ENCODE measurements at regions not wholly inside any gene's neighbourhood (a gene's known extent, or its start where the extent isn't known, plus 50 kb on each side); places are given as distances from the start of the nearest gene placed in this dataset.

- TF ChIP-seq OVOL2 (CRISPR knock-in tag; IDR thresholded peaks at IDR 0.05; ENCODE audit: borderline replicate concordance) (no peak), HMGA2 (CRISPR knock-in tag; IDR thresholded peaks at IDR 0.05) (no peak), ZNF416 (CRISPR knock-in tag; IDR thresholded peaks at IDR 0.05) (no peak), NFYB (CRISPR knock-in tag; conservative IDR thresholded peaks at IDR 0.05; ENCODE audit: low read depth) (no peak), CREB1 (CRISPR knock-in tag; IDR thresholded peaks at IDR 0.05) (no peak), MYBL2 (CRISPR knock-in tag; IDR thresholded peaks at IDR 0.05) (no peak), ETV6 (CRISPR knock-in tag; IDR thresholded peaks at IDR 0.05) (no peak), JUN (CRISPR knock-in tag; IDR thresholded peaks at IDR 0.05) (no peak)
- TF ChIP-seq, protein P1, sequence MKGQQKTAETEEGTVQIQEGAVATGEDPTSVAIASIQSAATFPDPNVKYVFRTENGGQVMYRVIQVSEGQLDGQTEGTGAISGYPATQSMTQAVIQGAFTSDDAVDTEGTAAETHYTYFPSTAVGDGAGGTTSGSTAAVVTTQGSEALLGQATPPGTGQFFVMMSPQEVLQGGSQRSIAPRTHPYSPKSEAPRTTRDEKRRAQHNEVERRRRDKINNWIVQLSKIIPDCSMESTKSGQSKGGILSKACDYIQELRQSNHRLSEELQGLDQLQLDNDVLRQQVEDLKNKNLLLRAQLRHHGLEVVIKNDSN (CRISPR knock-in tag; IDR thresholded peaks at IDR 0.05): no peak
- TF ChIP-seq, protein P2, sequence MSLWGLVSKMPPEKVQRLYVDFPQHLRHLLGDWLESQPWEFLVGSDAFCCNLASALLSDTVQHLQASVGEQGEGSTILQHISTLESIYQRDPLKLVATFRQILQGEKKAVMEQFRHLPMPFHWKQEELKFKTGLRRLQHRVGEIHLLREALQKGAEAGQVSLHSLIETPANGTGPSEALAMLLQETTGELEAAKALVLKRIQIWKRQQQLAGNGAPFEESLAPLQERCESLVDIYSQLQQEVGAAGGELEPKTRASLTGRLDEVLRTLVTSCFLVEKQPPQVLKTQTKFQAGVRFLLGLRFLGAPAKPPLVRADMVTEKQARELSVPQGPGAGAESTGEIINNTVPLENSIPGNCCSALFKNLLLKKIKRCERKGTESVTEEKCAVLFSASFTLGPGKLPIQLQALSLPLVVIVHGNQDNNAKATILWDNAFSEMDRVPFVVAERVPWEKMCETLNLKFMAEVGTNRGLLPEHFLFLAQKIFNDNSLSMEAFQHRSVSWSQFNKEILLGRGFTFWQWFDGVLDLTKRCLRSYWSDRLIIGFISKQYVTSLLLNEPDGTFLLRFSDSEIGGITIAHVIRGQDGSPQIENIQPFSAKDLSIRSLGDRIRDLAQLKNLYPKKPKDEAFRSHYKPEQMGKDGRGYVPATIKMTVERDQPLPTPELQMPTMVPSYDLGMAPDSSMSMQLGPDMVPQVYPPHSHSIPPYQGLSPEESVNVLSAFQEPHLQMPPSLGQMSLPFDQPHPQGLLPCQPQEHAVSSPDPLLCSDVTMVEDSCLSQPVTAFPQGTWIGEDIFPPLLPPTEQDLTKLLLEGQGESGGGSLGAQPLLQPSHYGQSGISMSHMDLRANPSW (CRISPR knock-in tag; conservative IDR thresholded peaks at IDR 0.05; ENCODE audit: low read depth): no peak
- TF ChIP-seq, protein P3, sequence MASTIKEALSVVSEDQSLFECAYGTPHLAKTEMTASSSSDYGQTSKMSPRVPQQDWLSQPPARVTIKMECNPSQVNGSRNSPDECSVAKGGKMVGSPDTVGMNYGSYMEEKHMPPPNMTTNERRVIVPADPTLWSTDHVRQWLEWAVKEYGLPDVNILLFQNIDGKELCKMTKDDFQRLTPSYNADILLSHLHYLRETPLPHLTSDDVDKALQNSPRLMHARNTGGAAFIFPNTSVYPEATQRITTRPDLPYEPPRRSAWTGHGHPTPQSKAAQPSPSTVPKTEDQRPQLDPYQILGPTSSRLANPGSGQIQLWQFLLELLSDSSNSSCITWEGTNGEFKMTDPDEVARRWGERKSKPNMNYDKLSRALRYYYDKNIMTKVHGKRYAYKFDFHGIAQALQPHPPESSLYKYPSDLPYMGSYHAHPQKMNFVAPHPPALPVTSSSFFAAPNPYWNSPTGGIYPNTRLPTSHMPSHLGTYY (CRISPR knock-in tag; IDR thresholded peaks at IDR 0.05): no peak
- TF ChIP-seq, protein P4, sequence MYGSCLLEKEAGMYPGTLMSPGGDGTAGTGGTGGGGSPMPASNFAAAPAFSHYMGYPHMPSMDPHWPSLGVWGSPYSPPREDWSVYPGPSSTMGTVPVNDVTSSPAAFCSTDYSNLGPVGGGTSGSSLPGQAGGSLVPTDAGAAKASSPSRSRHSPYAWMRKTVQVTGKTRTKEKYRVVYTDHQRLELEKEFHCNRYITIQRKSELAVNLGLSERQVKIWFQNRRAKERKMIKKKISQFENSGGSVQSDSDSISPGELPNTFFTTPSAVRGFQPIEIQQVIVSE (CRISPR knock-in tag; IDR thresholded peaks at IDR 0.05; ENCODE audit: borderline replicate concordance): no peak
Measured at GRCh38 chr2:106970471-106971261, 84.7 kb upstream of the ST6GAL2 start (continued).

- Mint-ChIP-seq H3K36me3 (no peaks in the 10 kb centered on the region), H3K27ac (no peak overlapping the region), H3K9me3 (peaks cover 7% of the 10 kb centered on the region), H3K4me1 (no peaks in the 10 kb centered on the region), H3K27me3 (ENCODE audit: low read depth) (no peaks in the 10 kb centered on the region), H3K4me3 (no peak overlapping the region)
- ChIA-PET POLR2A (no interaction called here), CTCF (no interaction called here)
- no peak for ATAC-seq
- no peak for TF ChIP-seq AR (CRISPR knock-in tag; IDR thresholded peaks at IDR 0.05)
- TF ChIP-seq E2F1 (CRISPR knock-in tag; IDR thresholded peaks at IDR 0.05): no peak
- TF ChIP-seq FOXK1 (CRISPR knock-in tag; IDR thresholded peaks at IDR 0.05): no peak
- TF ChIP-seq PRRX2 (CRISPR knock-in tag; IDR thresholded peaks at IDR 0.05): no peak
- TF ChIP-seq JAZF1 (CRISPR knock-in tag; IDR thresholded peaks at IDR 0.05): no peak
- DNase-seq (ENCODE audit: low spot score): no peak
Measured at GRCh38 chr2:106972782-106973181, 86.8 kb upstream of the ST6GAL2 start.
